GM18520 (cell line): ENCODE measurements at regions not wholly inside any gene's neighbourhood (a gene's known extent, or its start where the extent isn't known, plus 50 kb on each side); places are given as distances from the start of the nearest gene placed in this dataset.

ENCODE experiments used
- ATAC-seq: cut with Tn5 transposase; IDR thresholded peaks from one replicate; pipeline ENCODE4 v1.9.1; 2021; ENCODE audit not compliant: unreplicated experiment

DNA sequence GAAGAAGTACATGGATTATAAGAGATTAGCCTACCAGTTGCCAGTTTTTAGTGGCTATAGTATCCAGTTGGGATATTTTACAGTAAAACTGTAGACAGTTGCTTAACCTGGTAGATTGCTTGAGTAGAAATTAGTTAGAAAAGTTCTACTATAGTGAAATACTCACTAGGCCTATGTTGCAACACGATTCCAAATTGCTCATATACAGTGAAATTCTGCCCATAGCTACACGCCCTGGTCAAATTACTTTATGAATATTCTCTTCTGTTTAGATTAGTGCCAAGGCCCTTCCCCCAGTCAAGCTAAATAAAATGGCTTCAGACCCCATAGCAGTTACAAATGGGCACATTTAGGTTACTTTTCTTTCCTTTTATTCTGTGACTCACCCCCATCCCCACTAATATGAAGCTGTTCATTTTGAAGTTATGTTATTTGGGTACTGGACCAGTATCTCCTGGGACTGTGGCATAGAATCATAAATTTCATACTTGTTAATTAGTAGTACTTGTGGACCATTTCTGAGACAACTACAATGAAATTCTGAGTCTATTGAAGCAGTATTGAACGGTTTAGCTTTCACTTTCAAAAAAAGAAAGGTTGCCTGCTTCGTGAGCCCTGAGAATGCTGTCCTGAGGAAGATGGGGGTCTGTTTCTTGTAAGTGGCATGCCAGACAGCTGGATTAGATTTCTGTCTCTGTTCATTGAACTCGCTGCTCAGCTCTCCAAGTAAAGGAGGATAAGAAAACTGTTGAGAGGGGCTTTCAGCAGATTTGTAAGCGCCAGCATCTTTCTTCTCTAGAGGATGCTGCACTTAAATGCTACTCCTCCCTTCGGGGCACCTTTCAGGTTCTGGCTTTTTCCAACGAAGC is 65.8 kb upstream of the CFAP20DC start:
- no peak for ATAC-seq

DNA sequence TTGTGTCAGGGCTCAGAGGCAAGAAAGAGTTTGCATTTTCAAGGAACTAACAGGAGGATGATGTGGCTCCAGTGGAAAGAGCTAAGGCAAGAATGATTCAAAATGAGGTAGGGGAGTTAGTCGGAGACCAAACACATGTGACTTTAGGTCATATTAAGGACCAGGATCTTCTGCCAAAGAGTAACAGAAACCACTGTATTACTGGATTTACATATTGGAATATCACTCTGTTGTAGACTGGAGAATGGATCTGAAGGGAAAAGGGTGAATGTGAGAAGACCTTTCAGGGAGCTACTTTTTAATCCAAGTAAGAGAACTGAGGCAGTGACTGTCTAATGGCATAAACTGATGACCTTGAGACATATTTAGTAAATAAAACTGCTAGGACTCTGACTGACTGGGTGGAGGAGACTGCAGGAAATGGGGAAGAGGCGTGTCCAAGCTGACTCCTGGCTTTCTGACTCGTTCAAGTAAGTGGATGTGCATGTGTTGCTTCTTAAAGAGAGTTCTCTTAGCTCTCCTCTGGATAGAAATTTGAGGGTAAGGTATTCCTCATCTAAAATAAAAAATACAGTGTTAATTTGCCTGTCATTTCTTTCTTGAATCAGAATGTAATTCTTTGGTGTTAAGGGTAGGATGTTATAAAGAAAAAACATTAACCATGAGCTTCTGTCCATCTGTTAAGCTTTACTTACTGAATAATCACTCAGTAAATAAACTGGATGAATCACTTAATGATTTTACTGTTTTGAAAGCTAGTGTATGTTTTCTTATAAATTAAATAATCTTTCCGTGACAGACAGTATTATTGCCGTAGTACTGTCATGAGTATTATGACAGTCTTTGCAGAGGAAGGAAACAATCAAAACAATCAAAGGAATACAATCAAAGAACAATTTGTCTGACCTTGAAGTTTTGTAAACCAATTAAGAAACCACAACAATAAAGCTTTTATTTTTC is 58.3 kb upstream of the CFAP20DC start:
- no peak for ATAC-seq

DNA sequence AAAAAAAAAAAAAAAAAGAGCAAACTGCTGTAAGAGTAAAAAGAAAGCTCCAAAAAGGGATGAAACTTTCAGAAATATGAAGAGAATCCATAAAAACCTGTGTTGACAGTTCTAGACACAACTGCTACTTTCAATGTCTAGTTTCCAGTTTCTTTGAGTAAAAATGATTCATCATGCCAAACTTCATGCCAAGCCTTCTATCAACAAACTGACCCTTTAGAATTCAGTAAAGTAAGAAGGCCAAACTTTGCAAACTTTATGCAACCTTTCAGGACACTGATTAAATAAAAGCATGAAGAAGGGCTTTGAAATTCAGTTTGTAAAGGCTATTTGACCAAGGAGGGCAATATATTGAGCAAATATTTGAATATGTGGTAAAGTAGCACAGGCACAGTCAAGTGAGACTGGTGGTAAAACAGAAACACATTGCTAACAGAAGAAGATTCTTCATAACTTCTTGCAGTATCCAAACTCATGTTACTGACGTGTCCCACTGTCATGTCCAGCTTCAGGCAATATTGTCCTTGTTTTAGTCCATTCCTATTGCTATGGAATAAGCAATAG is 56.3 kb upstream of the CFAP20DC start:
- no peak for ATAC-seq

DNA sequence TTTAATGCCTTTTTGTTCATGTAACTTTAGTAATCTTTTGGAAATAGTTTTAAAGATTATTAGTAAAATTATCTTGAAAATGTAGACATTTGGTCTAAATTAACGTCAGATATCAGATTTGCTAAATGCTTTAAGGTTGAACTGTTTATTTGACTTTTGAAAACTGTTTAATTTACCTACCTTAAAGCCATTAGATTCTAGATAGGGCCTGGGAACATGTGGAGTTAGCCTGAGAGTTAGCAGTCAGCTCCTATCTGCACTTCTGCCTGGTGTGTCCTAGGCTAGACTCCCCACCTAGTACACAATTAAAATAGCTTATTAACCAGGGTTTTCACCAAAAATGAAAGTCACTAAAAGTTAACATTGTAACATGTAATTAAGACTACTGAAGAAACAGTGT is 53.7 kb upstream of the CFAP20DC start:
- ATAC-seq, result no peak

DNA sequence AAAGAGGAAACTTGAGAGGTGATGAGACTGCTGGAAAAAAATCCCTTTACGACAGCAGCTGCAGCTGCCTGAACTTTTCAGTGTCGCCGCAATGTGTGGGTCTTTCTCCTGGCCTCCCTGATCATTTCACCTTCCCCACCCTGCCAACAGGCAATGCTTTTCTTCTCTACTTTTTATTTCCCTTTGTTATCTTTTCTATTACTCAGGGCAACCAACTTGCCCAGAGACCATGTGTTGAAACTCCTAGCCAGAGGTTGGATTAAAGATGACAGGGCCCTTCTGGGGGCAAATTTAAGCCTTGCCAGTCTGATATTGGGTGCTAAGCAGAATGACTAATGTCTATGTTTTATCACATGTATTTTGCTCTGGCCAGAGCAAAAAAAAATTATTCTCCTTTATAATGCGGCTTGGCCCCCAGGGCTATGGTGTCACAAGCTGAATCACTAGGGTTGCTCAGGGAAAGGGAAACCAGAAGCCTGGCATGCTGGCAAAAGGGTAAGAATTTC is 51.5 kb upstream of the CFAP20DC start:
- ATAC-seq, result no peak
